OCI-LY7 (cell line): ENCODE measurements at regions not wholly inside any gene's neighbourhood (a gene's known extent, or its start where the extent isn't known, plus 50 kb on each side); places are given as distances from the start of the nearest gene placed in this dataset.

Source experiments
- BruUV-seq: library from RNA; stranded (reverse); fragments of 400-500 nt; replicated peaks from 2 replicates; lab custom pipeline; 2021; lab: Mats Ljungman, UMichigan
- CTCF ChIA-PET: fragments of 300-600 bp; sonication (Branson Sonifier 250); formaldehyde crosslinking; loops from one replicate; lab custom pipeline; 2022; ENCODE audit warnings: antibody characterized with exemption; ENCODE audit not compliant: unreplicated experiment; lab: Charles Lee
- POLR2A ChIA-PET: fragments of 300-600 bp; sonication (Branson Sonifier 250); formaldehyde crosslinking; loops from one replicate; lab custom pipeline; 2022; ENCODE audit warnings: antibody characterized with exemption; lab: Charles Lee
- DNase-seq: peaks from one replicate; pipeline ENCODE4 v3.0.0-alpha.2; 2015; ENCODE audit warnings: low spot score
- H2AFZ ChIP-seq: fragments of 200-600 bp; sonication (generic), shearing (Covaris generic); 2 replicates; pipeline ENCODE4 v1.6.1; 2014; ENCODE audit warnings: mild to moderate bottlenecking, antibody characterized with exemption, low read length, moderate library complexity
- H3K27ac ChIP-seq: fragments of 200-600 bp; sonication (generic); 2 replicates; pipeline ENCODE4 v1.5.1; 2014; ENCODE audit warnings: mixed run types, low read depth, mild to moderate bottlenecking, moderate library complexity, low read length, inconsistent platforms; ENCODE audit not compliant: poor library complexity, severe bottlenecking
- H3K36me3 ChIP-seq: fragments of 200-600 bp; sonication (generic); 2 replicates; pipeline ENCODE4 v1.6.1; 2014; ENCODE audit warnings: mild to moderate bottlenecking, antibody characterized with exemption, low read length, moderate library complexity, mixed read lengths; ENCODE audit not compliant: insufficient read depth
- H3K4me1 ChIP-seq: fragments of 200-600 bp; sonication (generic); 2 replicates; pipeline ENCODE4 v1.5.1; 2014; ENCODE audit warnings: mild to moderate bottlenecking, low read length; ENCODE audit not compliant: insufficient read depth, poor library complexity, severe bottlenecking
- H3K4me2 ChIP-seq: fragments of 200-600 bp; sonication (generic); 2 replicates; pipeline ENCODE4 v1.6.1; 2014; ENCODE audit warnings: mild to moderate bottlenecking, low read length
- H3K4me3 ChIP-seq: fragments of 200-600 bp; sonication (generic); 2 replicates; pipeline ENCODE4 v1.5.1; 2014; ENCODE audit warnings: mild to moderate bottlenecking, low read depth, low read length; ENCODE audit not compliant: poor library complexity, severe bottlenecking
- H3K79me2 ChIP-seq: fragments of 200-600 bp; sonication (generic); 2 replicates; pipeline ENCODE4 v1.6.1; 2016; ENCODE audit warnings: low read depth, mild to moderate bottlenecking, low read length, moderate library complexity, mixed read lengths; ENCODE audit not compliant: insufficient read depth
- H3K9me2 ChIP-seq: fragments of 200-600 bp; sonication (generic); 2 replicates; pipeline ENCODE4 v1.6.1; 2016; ENCODE audit warnings: mild to moderate bottlenecking, low read length, mixed read lengths; ENCODE audit not compliant: insufficient read depth
- H3K9me3 ChIP-seq: fragments of 200-600 bp; sonication (generic); 2 replicates; pipeline ENCODE4 v1.6.1; 2014; ENCODE audit warnings: mild to moderate bottlenecking, mixed run types, low read length, mixed read lengths
- H4K20me1 ChIP-seq: fragments of 200-600 bp; sonication (generic); 2 replicates; pipeline ENCODE4 v1.6.1; 2014; ENCODE audit warnings: mild to moderate bottlenecking, antibody characterized with exemption, low read length, moderate library complexity, mixed read lengths; ENCODE audit not compliant: insufficient read depth
- EZH2phosphoT487 ChIP-seq: fragments of 200-600 bp; sonication (generic); IDR thresholded peaks from 2 replicates; pipeline ENCODE4 v1.6.1; 2018; ENCODE audit warnings: low read depth, borderline replicate concordance, mild to moderate bottlenecking, mixed run types, antibody characterized with exemption, low read length, moderate library complexity, mixed read lengths
- intact Hi-C: fragments of 100-400 bp; cut with micrococcal nuclease; formaldehyde crosslinking; loops from one replicate; pipeline ENCODE4 v1.10.0; 2022; ENCODE audit not compliant: unreplicated experiment
- TF ChIP-seq, protein P1 (sequence below): fragments of 200-600 bp; sonication (generic); conservative IDR thresholded peaks from 2 replicates; pipeline ENCODE4 v1.5.1; 2014; ENCODE audit warnings: mild to moderate bottlenecking, antibody characterized with exemption, low read length, moderate library complexity, mixed read lengths

DNA sequence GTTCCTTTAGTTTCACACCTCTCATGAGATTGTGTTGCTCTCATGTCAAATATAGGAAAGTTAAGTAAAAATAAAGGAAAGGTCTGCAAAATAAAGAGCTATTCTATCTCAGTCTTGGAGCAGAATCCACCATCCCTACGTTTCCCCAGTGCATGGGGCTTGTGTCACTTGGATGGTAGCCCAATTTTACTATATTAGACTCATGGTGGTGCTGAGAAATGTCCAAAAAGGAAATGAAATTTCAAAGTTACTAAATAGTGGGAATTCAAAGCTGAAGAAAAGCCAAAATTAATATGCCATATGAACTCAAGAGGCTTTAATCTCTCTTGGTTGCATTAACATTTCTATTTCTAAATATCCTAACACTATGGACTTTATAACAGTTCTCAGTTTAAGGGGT is 1283.3 kb upstream of the GJE1 start:
- Histone ChIP-seq H3K4me2 (no peak overlapping the region), H3K79me2 (no peaks in the 10 kb centered on the region), H3K4me1 (no peaks in the 10 kb centered on the region), H2AFZ (no peak overlapping the region), H3K27ac (no peak overlapping the region), H3K9me3 (no peaks in the 10 kb centered on the region), H3K9me2 (no peaks in the 10 kb centered on the region), H4K20me1 (no peaks in the 10 kb centered on the region), H3K4me3 (no peak overlapping the region), H3K36me3 (no peaks in the 10 kb centered on the region)
- BruUV-seq = no TSS peak
- ChIA-PET POLR2A (interaction anchor here (0.7 kb wide), 2 partner anchors 179 to 676 kb away, joined by 3 read pairs; no protein-coding TSS in a partner anchor), CTCF (no interaction called here)
- DNase-seq = no peak
- TF ChIP-seq, protein P1, sequence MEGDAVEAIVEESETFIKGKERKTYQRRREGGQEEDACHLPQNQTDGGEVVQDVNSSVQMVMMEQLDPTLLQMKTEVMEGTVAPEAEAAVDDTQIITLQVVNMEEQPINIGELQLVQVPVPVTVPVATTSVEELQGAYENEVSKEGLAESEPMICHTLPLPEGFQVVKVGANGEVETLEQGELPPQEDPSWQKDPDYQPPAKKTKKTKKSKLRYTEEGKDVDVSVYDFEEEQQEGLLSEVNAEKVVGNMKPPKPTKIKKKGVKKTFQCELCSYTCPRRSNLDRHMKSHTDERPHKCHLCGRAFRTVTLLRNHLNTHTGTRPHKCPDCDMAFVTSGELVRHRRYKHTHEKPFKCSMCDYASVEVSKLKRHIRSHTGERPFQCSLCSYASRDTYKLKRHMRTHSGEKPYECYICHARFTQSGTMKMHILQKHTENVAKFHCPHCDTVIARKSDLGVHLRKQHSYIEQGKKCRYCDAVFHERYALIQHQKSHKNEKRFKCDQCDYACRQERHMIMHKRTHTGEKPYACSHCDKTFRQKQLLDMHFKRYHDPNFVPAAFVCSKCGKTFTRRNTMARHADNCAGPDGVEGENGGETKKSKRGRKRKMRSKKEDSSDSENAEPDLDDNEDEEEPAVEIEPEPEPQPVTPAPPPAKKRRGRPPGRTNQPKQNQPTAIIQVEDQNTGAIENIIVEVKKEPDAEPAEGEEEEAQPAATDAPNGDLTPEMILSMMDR = no peak
- TF ChIP-seq EZH2phosphoT487 = no peak
- intact Hi-C loops = no loop called here

DNA sequence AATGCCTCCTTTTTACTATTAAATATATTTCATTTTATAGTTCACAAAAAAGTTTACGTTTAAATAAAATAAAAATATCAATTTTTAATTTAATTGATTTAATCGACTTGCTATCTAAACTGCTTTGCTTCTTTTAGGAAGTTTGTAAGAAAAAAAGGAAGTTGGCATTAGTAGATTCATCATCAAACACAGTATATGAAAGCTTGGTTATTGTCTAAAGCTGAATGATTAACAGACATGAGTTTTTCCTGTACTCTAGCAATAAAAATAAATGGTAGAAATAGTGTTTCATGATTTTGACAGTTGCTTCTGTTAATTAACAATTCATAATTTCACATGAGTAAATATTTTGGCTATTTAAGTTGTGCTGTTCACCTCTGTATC is 1285.5 kb upstream of the GJE1 start:
- H3K9me2 ChIP-seq = no peaks in the 10 kb centered on the region
- no peaks in the 10 kb centered on the region for H3K4me1 ChIP-seq
- no peak for TF ChIP-seq EZH2phosphoT487
- TF ChIP-seq, protein P1 = no peak
- ChIA-PET POLR2A (interaction anchor here (1.0 kb wide), 1 partner anchor 11 kb away, joined by 3 read pairs; no protein-coding TSS in a partner anchor), CTCF (no interaction called here)
- BruUV-seq = no TSS peak
- H4K20me1 ChIP-seq = no peaks in the 10 kb centered on the region
- no peaks in the 10 kb centered on the region for H3K9me3 ChIP-seq
- H3K27ac ChIP-seq = no peak overlapping the region
- no peaks in the 10 kb centered on the region for H3K36me3 ChIP-seq
- H3K79me2 ChIP-seq = no peaks in the 10 kb centered on the region
- H2AFZ ChIP-seq = no peak overlapping the region
- intact Hi-C loops = no loop called here
- DNase-seq = no peak
- H3K4me3 ChIP-seq = no peak overlapping the region
- no peak overlapping the region for H3K4me2 ChIP-seq

DNA sequence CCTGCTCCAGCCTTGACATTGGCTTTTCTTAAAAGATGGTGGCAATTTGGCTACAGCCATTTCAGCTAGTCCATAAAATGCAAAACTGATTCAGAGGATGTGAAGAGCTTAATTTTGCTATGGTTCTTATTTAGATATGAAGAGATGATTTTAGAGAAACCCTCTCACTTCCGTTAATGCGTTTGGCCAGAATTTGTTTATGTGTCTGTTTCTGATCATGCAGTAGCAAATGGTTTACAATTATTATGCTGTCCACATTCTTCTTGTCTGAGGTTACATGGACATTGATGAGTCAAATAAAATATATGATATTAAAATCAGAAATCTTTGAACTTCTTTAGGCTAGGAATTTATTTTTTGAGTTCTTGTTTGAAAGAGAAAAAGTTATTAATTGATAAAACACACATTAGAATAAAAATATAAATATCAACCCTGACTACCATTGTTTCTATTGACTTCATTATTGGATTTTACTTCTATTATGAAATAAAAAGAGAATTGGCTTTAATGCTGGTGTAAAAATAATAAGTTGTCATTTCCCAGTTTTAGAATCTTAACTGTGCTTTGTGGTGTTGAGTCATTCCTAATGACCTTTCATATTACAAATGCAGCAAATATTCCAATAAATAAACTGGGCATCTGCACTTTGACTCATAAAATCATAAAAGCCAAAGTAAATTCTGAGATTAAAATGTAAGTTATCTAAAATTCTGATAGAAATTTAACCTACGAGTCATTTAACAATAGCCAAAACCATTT is 1286.0 kb upstream of the GJE1 start:
- Histone ChIP-seq H3K36me3 (no peaks in the 10 kb centered on the region), H3K9me3 (no peaks in the 10 kb centered on the region), H2AFZ (no peak overlapping the region), H3K27ac (no peak overlapping the region), H3K9me2 (no peaks in the 10 kb centered on the region), H3K79me2 (no peaks in the 10 kb centered on the region), H3K4me1 (no peaks in the 10 kb centered on the region), H3K4me2 (no peak overlapping the region), H4K20me1 (no peaks in the 10 kb centered on the region), H3K4me3 (no peak overlapping the region)
- intact Hi-C loops = no loop called here
- POLR2A ChIA-PET = interaction anchor here (1.0 kb wide), 1 partner anchor 10 kb away, joined by 3 read pairs; no protein-coding TSS in a partner anchor
- no TSS peak for BruUV-seq
- TF ChIP-seq, protein P1 = no peak
- TF ChIP-seq EZH2phosphoT487 = no peak
- CTCF ChIA-PET = no interaction called here
- DNase-seq = no peak
